GM21576 (cell line): ENCODE measurements at regions not wholly inside any gene's neighbourhood (a gene's known extent, or its start where the extent isn't known, plus 50 kb on each side); places are given as distances from the start of the nearest gene placed in this dataset.

Experiments
- ATAC-seq: cut with Tn5 transposase; IDR thresholded peaks from one replicate; pipeline ENCODE4 v1.9.1; 2021; ENCODE audit warnings: mild to moderate bottlenecking, moderate library complexity; ENCODE audit not compliant: unreplicated experiment

GRCh38 chrX:39802908-39803307 is 294.9 kb downstream of the BCOR start:
- ATAC-seq = no peak

- no peak for ATAC-seq
Observed at GRCh38 chrX:39805022-39805421, 292.7 kb downstream of the BCOR start.

GRCh38 chrX:39805825-39806224 is 291.9 kb downstream of the BCOR start:
- ATAC-seq = no peak

GRCh38 chrX:39808471-39808917 is 289.3 kb downstream of the BCOR start:
- ATAC-seq = no peak

- no peak for ATAC-seq
Observed at GRCh38 chrX:39809331-39809730, 288.4 kb downstream of the BCOR start.

- ATAC-seq = no peak
Observed at GRCh38 chrX:39810901-39811300, 286.9 kb downstream of the BCOR start.

GRCh38 chrX:39811376-39811775 is 286.4 kb downstream of the BCOR start:
- no peak for ATAC-seq

- no peak for ATAC-seq
Observed at GRCh38 chrX:39813631-39814277, 284.0 kb downstream of the BCOR start.

- no peak for ATAC-seq
Observed at GRCh38 chrX:39814391-39814790, 283.4 kb downstream of the BCOR start.

- peak; percentile 59 for ATAC-seq
Observed at GRCh38 chrX:39815631-39816030, 282.1 kb downstream of the BCOR start.

GRCh38 chrX:39816871-39817731 is 280.7 kb downstream of the BCOR start:
- no peak for ATAC-seq

GRCh38 chrX:39817754-39818470 is 279.8 kb downstream of the BCOR start:
- no peak for ATAC-seq

GRCh38 chrX:39818750-39819149 is 279.0 kb downstream of the BCOR start:
- no peak for ATAC-seq

- no peak for ATAC-seq
Observed at GRCh38 chrX:39819921-39820849, 277.6 kb downstream of the BCOR start.

- ATAC-seq = no peak
Observed at GRCh38 chrX:39820938-39821708, 276.6 kb downstream of the BCOR start.

GRCh38 chrX:39821709-39822095 is 276.1 kb downstream of the BCOR start:
- ATAC-seq = no peak

GRCh38 chrX:39822133-39822748 is 275.5 kb downstream of the BCOR start:
- no peak for ATAC-seq

GRCh38 chrX:39823424-39823823 is 274.3 kb downstream of the BCOR start:
- ATAC-seq = no peak

- ATAC-seq = no peak
Observed at GRCh38 chrX:39823854-39824253, 273.9 kb downstream of the BCOR start.
